Testis (tissue), 2 donors: ENCODE measurements at regions not wholly inside any gene's neighbourhood (a gene's known extent, or its start where the extent isn't known, plus 50 kb on each side); places are given as distances from the start of the nearest gene placed in this dataset.

Experiments
- DNase-seq: peaks from one replicate; pipeline ENCODE4 v3.0.0-alpha.2; 2019
- H3K27ac ChIP-seq, 2 donors: fragments of 200-600 bp; sonication (generic); one replicate each; pipeline ENCODE4 v1.5.1; 2019
- H3K27me3 ChIP-seq: fragments of 200-600 bp; sonication (generic); one replicate; pipeline ENCODE4 v1.5.1; 2019
- H3K36me3 ChIP-seq: fragments of 200-600 bp; sonication (generic); one replicate; pipeline ENCODE4 v1.5.1; 2017; ENCODE audit warnings: low read depth; ENCODE audit errors: missing control alignments
- H3K4me1 ChIP-seq: fragments of 200-600 bp; sonication (generic); one replicate; pipeline ENCODE4 v1.5.1; 2019
- H3K4me3 ChIP-seq, 2 donors: fragments of 200-600 bp; sonication (generic); one replicate each; pipeline ENCODE4 v1.5.1; 2017 to 2019
- H3K9me3 ChIP-seq: fragments of 200-600 bp; sonication (generic); one replicate; pipeline ENCODE4 v1.5.1; 2017
- CTCF ChIP-seq, 3 experiments: fragments of 450-650 bp in 2 of 3; fragments of 200-600 bp in 1 of 3; sonication (generic) in 1 of 3; IDR thresholded peaks; one replicate each; pipeline ENCODE4 v1.5.1; 2016 to 2019; ENCODE audit warnings: antibody characterized with exemption in 3 of 3, mild to moderate bottlenecking in 2 of 3, moderate library complexity in 1 of 3
- POLR2A ChIP-seq: fragments of 450-650 bp; IDR thresholded peaks from one replicate; pipeline ENCODE4 v1.6.1; 2017; ENCODE audit warnings: antibody characterized with exemption, mild to moderate bottlenecking, moderate library complexity
- WGBS, 2 donors: methylation state at CpG; one replicate each; pipeline ENCODE4 v1.1.5; 2018; 5-methylcytosine and 5-hydroxymethylcytosine counted together
- intact Hi-C: fragments of 100-400 bp; cut with DNase I; formaldehyde crosslinking; loops from one replicate; pipeline ENCODE4 v1.15.1; 2023; ENCODE audit warnings: low total_unique reads

GRCh38 chr6:50945789-50946188, 127.1 kb downstream of the TFAP2B start:
- H3K27ac ChIP-seq: no peak overlapping the region
- no peaks in the 10 kb centered on the region for H3K4me1 ChIP-seq
- no peaks in the 10 kb centered on the region for H3K9me3 ChIP-seq
- no peak for DNase-seq
- intact Hi-C loops: no loop called here
- TF ChIP-seq POLR2A (no peak), CTCF (IDR thresholded peaks at IDR 0.05) (no peak)
- H3K36me3 ChIP-seq: no peaks in the 10 kb centered on the region
- H3K27me3 ChIP-seq: no peaks in the 10 kb centered on the region
- WGBS, 2 donors: 93 to 94% methylated on average over 2 of the region's 2 CpGs
- H3K4me3 ChIP-seq: no peak overlapping the region

- Histone ChIP-seq H3K9me3 (no peaks in the 10 kb centered on the region), H3K36me3 (no peaks in the 10 kb centered on the region), H3K27me3 (no peaks in the 10 kb centered on the region), H3K4me1 (no peaks in the 10 kb centered on the region), H3K4me3 (no peak overlapping the region), H3K27ac (no peak overlapping the region)
- WGBS, 2 donors: 54 to 66% methylated on average over 5 of the region's 5 CpGs
- intact Hi-C loops: no loop called here
- DNase-seq: no peak
- no peak for TF ChIP-seq CTCF (IDR thresholded peaks at IDR 0.05)
- no peak for TF ChIP-seq POLR2A
These were observed 133.6 kb downstream of the TFAP2B start for GRCh38 chr6:50952092-50952907.

- Histone ChIP-seq H3K9me3 (no peaks in the 10 kb centered on the region), H3K4me3 (no peak overlapping the region), H3K27me3 (no peaks in the 10 kb centered on the region), H3K27ac (no peak overlapping the region), H3K4me1 (no peaks in the 10 kb centered on the region), H3K36me3 (no peaks in the 10 kb centered on the region)
- intact Hi-C loops: no loop called here
- TF ChIP-seq POLR2A (no peak), CTCF (IDR thresholded peaks at IDR 0.05) (no peak)
- 79 to 82% methylated on average over 6 of the region's 6 CpGs for WGBS, 2 donors
- no peak for DNase-seq
These were observed 137.3 kb downstream of the TFAP2B start for GRCh38 chr6:50956014-50956413.

GRCh38 chr6:50958148-50958697, 139.6 kb downstream of the TFAP2B start:
- Histone ChIP-seq H3K4me3 (no peak overlapping the region), H3K27me3 (no peaks in the 10 kb centered on the region), H3K27ac (no peak overlapping the region), H3K36me3 (no peaks in the 10 kb centered on the region), H3K9me3 (no peaks in the 10 kb centered on the region), H3K4me1 (no peaks in the 10 kb centered on the region)
- no peak for DNase-seq
- TF ChIP-seq POLR2A (no peak), CTCF (IDR thresholded peaks at IDR 0.05) (no peak)
- 94 to 98% methylated on average over 1 of the region's 1 CpG for WGBS, 2 donors
- intact Hi-C loops: no loop called here
